Pancreas (tissue), 10 donors: ENCODE measurements at regions not wholly inside any gene's neighbourhood (a gene's known extent, or its start where the extent isn't known, plus 50 kb on each side); places are given as distances from the start of the nearest gene placed in this dataset.

Source experiments
- ATAC-seq, 4 donors: fragments of 200-7000 bp; cut with Tn5 transposase; one replicate each; pipeline versions ENCODE4 v1.8.0 to v1.9.1; 2020; ENCODE audit warnings: mild to moderate bottlenecking in 4 of 4, moderate library complexity in 4 of 4
- DNase-seq, 6 donors: peaks; one replicate each; pipeline ENCODE4 v3.0.0-alpha.2; 2020
- FAIRE-seq: peaks from 2 replicates; lab custom pipeline; 2012; peaks lifted over from hg19 to GRCh38; lab: Jason Lieb, UNC
- H3K27ac ChIP-seq, 4 donors: fragments of 200-600 bp; sonication (generic); 1 replicate in 3 of 4; 2 replicates in 1 of 4; pipeline versions ENCODE4 v1.5.0 to v1.8.0; 2020
- H3K27me3 ChIP-seq, 4 donors: fragments of 200-600 bp; one replicate each; pipeline ENCODE4 v1.8.0; 2021
- H3K36me3 ChIP-seq, 3 donors: fragments of 200-600 bp; sonication (generic) in 1 of 3; one replicate each; pipeline versions ENCODE4 v1.5.0 to v1.8.0; 2020 to 2021
- H3K4me1 ChIP-seq, 3 donors: fragments of 200-600 bp; one replicate each; pipeline ENCODE4 v1.8.0; 2021
- H3K4me3 ChIP-seq, 4 donors: fragments of 200-600 bp; sonication (generic) in 2 of 4; one replicate each; pipeline versions ENCODE4 v1.5.0 to v1.8.0; 2020 to 2021
- H3K9me3 ChIP-seq, 4 donors: fragments of 200-600 bp; one replicate each; pipeline ENCODE4 v1.8.0; 2021
- WGBS, 2 donors: extraction: QIAGEN DNeasy Blood & Tissue Kit; methylation state at CpG; one replicate each; pipeline ENCODE4 v1.1.7; 2013; 5-methylcytosine and 5-hydroxymethylcytosine counted together
- intact Hi-C, 3 donors: fragments of 100-400 bp; cut with DNase I; formaldehyde crosslinking; loops; one replicate each; pipeline versions ENCODE4 v1.11.1 to v1.14.2; 2022
- TF ChIP-seq, protein P1 (sequence below), 4 donors: fragments of 200-600 bp; sonication (generic) in 3 of 4; IDR thresholded peaks; one replicate each; pipeline versions ENCODE4 v1.5.0 to v1.8.0; 2021; ENCODE audit warnings: antibody characterized with exemption in 4 of 4
- donor health status: healthy with polysubstance abuse.
- donor health status: DM: no; HTN: no; CAD: no; lungs with moderate emphysema.
- donor health status: DM: no; HTN: no; CAD: no.
- donor health status: control.
- donor health status: control.
- donor health status: Bipolar disorder and iron deficiency.
- donor health status: DM: yes; HTN: yes; CAD: no.
- donor health status: DM: no; HTN: no; CAD: no.
- donor health status: DM: no; HTN: no; CAD: no.
- donor health status: DM: yes; HTN: yes; CAD: no.

- TF ChIP-seq, protein P1, sequence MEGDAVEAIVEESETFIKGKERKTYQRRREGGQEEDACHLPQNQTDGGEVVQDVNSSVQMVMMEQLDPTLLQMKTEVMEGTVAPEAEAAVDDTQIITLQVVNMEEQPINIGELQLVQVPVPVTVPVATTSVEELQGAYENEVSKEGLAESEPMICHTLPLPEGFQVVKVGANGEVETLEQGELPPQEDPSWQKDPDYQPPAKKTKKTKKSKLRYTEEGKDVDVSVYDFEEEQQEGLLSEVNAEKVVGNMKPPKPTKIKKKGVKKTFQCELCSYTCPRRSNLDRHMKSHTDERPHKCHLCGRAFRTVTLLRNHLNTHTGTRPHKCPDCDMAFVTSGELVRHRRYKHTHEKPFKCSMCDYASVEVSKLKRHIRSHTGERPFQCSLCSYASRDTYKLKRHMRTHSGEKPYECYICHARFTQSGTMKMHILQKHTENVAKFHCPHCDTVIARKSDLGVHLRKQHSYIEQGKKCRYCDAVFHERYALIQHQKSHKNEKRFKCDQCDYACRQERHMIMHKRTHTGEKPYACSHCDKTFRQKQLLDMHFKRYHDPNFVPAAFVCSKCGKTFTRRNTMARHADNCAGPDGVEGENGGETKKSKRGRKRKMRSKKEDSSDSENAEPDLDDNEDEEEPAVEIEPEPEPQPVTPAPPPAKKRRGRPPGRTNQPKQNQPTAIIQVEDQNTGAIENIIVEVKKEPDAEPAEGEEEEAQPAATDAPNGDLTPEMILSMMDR (IDR thresholded peaks at IDR 0.05), result peak in 1 of 4 donors; percentile 37
- no peak overlapping the region for H3K4me3 ChIP-seq
- no peaks in the 10 kb centered on the region for H3K27me3 ChIP-seq
- no peaks in the 10 kb centered on the region for H3K36me3 ChIP-seq
- H3K27ac ChIP-seq, result no peak overlapping the region
- WGBS, 2 donors, result 71 to 73% methylated on average over 2 of the region's 2 CpGs
- peak; percentile 53 to 93 (median 72) for ATAC-seq
- intact Hi-C loops, result no loop called here
- H3K9me3 ChIP-seq, result no peaks in the 10 kb centered on the region
- DNase-seq, result peak in 3 of 6 donors; percentile 20 to 48 (median 27)
- no peak for FAIRE-seq
- no peaks in the 10 kb centered on the region for H3K4me1 ChIP-seq
Observed at GRCh38 chr4:77465271-77465670, 140.3 kb upstream of the CXCL13 start.

DNA sequence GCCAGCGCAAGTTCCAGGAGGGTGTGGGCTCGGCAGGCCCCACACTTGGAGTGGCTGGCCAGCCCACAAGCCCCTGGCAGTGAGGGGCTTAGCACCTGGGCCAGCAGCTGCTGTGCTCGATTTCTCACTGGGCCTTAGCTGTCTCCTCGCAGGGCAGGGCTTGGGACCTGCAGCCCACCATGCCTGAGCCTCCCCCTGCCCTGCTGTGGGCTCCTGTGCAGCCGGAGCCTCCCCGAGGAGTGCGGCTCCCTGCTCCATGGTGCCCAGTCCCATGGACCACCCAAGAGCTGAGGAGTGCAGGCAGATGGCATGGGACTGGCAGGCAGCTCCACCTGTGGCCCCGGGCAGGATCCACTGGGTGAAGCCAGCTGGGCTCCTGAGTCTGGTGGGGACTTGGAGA lies 139.2 kb upstream of the CXCL13 start:
- Histone ChIP-seq H3K27ac (no peak overlapping the region), H3K27me3 (no peaks in the 10 kb centered on the region), H3K9me3 (no peaks in the 10 kb centered on the region), H3K4me3 (no peak overlapping the region), H3K4me1 (no peaks in the 10 kb centered on the region), H3K36me3 (no peaks in the 10 kb centered on the region)
- TF ChIP-seq, protein P1 (IDR thresholded peaks at IDR 0.05), result no peak
- DNase-seq, result peak in 1 of 6 donors; percentile 46
- 85 to 89% methylated on average over 8 of the region's 8 CpGs for WGBS, 2 donors
- FAIRE-seq, result no peak
- intact Hi-C loops, result no loop called here
- no peak for ATAC-seq

GRCh38 chr4:77471821-77472495 lies 133.7 kb upstream of the CXCL13 start:
- 68 to 71% methylated on average over 5 of the region's 5 CpGs for WGBS, 2 donors
- Histone ChIP-seq H3K27me3 (no peaks in the 10 kb centered on the region), H3K27ac (no peak overlapping the region), H3K36me3 (no peaks in the 10 kb centered on the region), H3K9me3 (no peaks in the 10 kb centered on the region), H3K4me3 (no peak overlapping the region), H3K4me1 (no peaks in the 10 kb centered on the region)
- intact Hi-C loops, result no loop called here
- TF ChIP-seq, protein P1 (IDR thresholded peaks at IDR 0.05), result no peak
- ATAC-seq, result no peak
- FAIRE-seq, result no peak
- DNase-seq, result no peak

- Histone ChIP-seq H3K4me1 (no peaks in the 10 kb centered on the region), H3K27ac (no peak overlapping the region), H3K27me3 (no peaks in the 10 kb centered on the region), H3K36me3 (no peaks in the 10 kb centered on the region), H3K9me3 (no peaks in the 10 kb centered on the region), H3K4me3 (no peak overlapping the region)
- ATAC-seq (no peak), FAIRE-seq (no peak), DNase-seq (no peak)
- intact Hi-C loops, result no loop called here
- WGBS, 2 donors, result 44 to 70% methylated on average over 1 of the region's 1 CpG
- TF ChIP-seq, protein P1 (IDR thresholded peaks at IDR 0.05), result no peak
Observed at GRCh38 chr4:77473509-77473908, 132.1 kb upstream of the CXCL13 start.

DNA sequence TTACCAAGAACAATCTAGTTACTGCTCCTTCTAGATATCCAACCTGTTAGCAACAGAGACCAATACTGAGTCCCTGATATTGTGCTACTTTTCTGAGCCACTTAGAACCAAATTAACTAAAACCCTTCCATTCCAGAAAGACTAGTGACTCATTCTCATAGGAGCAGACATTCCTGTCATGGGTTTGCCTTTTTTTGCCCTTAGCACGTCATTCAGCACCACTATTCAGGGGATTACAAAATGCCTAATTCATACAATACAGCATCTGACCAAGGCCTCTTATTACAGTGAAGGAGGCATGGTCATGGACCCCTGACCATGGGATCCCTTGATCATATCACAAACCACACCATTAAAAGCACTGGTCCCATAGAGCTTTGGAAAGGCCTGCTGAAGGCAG lies 123.8 kb upstream of the CXCL13 start:
- H3K27ac ChIP-seq, result no peak overlapping the region
- H3K36me3 ChIP-seq, result no peaks in the 10 kb centered on the region
- no peaks in the 10 kb centered on the region for H3K27me3 ChIP-seq
- FAIRE-seq (no peak), DNase-seq (no peak), ATAC-seq (no peak)
- H3K4me3 ChIP-seq, result no peak overlapping the region
- no peaks in the 10 kb centered on the region for H3K4me1 ChIP-seq
- H3K9me3 ChIP-seq, result no peaks in the 10 kb centered on the region
- intact Hi-C loops, result no loop called here
- 71 to 82% methylated on average over 1 of the region's 1 CpG for WGBS, 2 donors
- TF ChIP-seq, protein P1 (IDR thresholded peaks at IDR 0.05), result no peak
